IPS-15b (cell line): ENCODE measurements at regions not wholly inside any gene's neighbourhood (a gene's known extent, or its start where the extent isn't known, plus 50 kb on each side); places are given as distances from the start of the nearest gene placed in this dataset.

Experiments used
- H3K27me3 ChIP-seq: one replicate; pipeline ENCODE4 v1.6.1; 2013; ENCODE audit warnings: low read length; ENCODE audit not compliant: control insufficient read depth, insufficient read depth
- H3K36me3 ChIP-seq: one replicate; pipeline ENCODE4 v1.6.1; 2013; ENCODE audit warnings: low read length; ENCODE audit not compliant: control insufficient read depth, insufficient read depth
- H3K4me1 ChIP-seq: one replicate; pipeline ENCODE4 v1.6.1; 2013; ENCODE audit warnings: mild to moderate bottlenecking, low read length; ENCODE audit not compliant: control insufficient read depth, insufficient read depth
- H3K4me3 ChIP-seq: one replicate; pipeline ENCODE4 v1.5.1; 2013; ENCODE audit warnings: low read depth, low read length
- H3K9ac ChIP-seq: one replicate; pipeline ENCODE4 v1.6.1; 2013; ENCODE audit warnings: low read depth, mild to moderate bottlenecking, low read length
- H3K9me3 ChIP-seq: one replicate; pipeline ENCODE4 v1.6.1; 2013; ENCODE audit warnings: mild to moderate bottlenecking, low read length; ENCODE audit not compliant: control insufficient read depth, insufficient read depth

- H3K4me3 ChIP-seq: no peak overlapping the region
- no peaks in the 10 kb centered on the region for H3K36me3 ChIP-seq
- no peaks in the 10 kb centered on the region for H3K4me1 ChIP-seq
- H3K9me3 ChIP-seq: no peaks in the 10 kb centered on the region
- H3K27me3 ChIP-seq: no peaks in the 10 kb centered on the region
- H3K9ac ChIP-seq: no peak overlapping the region
Observed at GRCh38 chr12:90497923-90498545, 456.9 kb downstream of the CCER1 start.

GRCh38 chr12:90490355-90490754 is 464.6 kb downstream of the CCER1 start:
- Histone ChIP-seq H3K4me3 (no peak overlapping the region), H3K36me3 (no peaks in the 10 kb centered on the region), H3K27me3 (no peaks in the 10 kb centered on the region), H3K4me1 (no peaks in the 10 kb centered on the region), H3K9ac (no peak overlapping the region), H3K9me3 (peaks cover 8% of the 10 kb centered on the region)

GRCh38 chr12:90489141-90489540 is 465.8 kb downstream of the CCER1 start:
- H3K27me3 ChIP-seq: no peaks in the 10 kb centered on the region
- peaks cover 8% of the 10 kb centered on the region for H3K9me3 ChIP-seq
- no peak overlapping the region for H3K4me3 ChIP-seq
- H3K9ac ChIP-seq: no peak overlapping the region
- no peaks in the 10 kb centered on the region for H3K36me3 ChIP-seq
- no peaks in the 10 kb centered on the region for H3K4me1 ChIP-seq

GRCh38 chr12:90485560-90485959 is 469.4 kb downstream of the CCER1 start:
- H3K27me3 ChIP-seq: no peaks in the 10 kb centered on the region
- H3K9ac ChIP-seq: no peak overlapping the region
- H3K9me3 ChIP-seq: peaks cover 2% of the 10 kb centered on the region
- no peaks in the 10 kb centered on the region for H3K4me1 ChIP-seq
- H3K4me3 ChIP-seq: no peak overlapping the region
- no peaks in the 10 kb centered on the region for H3K36me3 ChIP-seq

- Histone ChIP-seq H3K27me3 (no peaks in the 10 kb centered on the region), H3K9ac (no peak overlapping the region), H3K9me3 (no peaks in the 10 kb centered on the region), H3K4me3 (no peak overlapping the region), H3K36me3 (no peaks in the 10 kb centered on the region), H3K4me1 (no peaks in the 10 kb centered on the region)
Observed at GRCh38 chr12:90484094-90484493, 470.9 kb downstream of the CCER1 start.

- no peak overlapping the region for H3K4me3 ChIP-seq
- no peaks in the 10 kb centered on the region for H3K9me3 ChIP-seq
Observed at GRCh38 chr12:90481748-90482147, 473.2 kb downstream of the CCER1 start.

GRCh38 chr12:90479237-90479636 is 475.7 kb downstream of the CCER1 start:
- H3K36me3 ChIP-seq: no peaks in the 10 kb centered on the region
- H3K9ac ChIP-seq: no peak overlapping the region
- no peaks in the 10 kb centered on the region for H3K27me3 ChIP-seq
- H3K4me3 ChIP-seq: no peak overlapping the region
- no peaks in the 10 kb centered on the region for H3K4me1 ChIP-seq
- H3K9me3 ChIP-seq: no peaks in the 10 kb centered on the region

More at GRCh38 chr12:90481748-90482147, 473.2 kb downstream of the CCER1 start:
- no peaks in the 10 kb centered on the region for H3K4me1 ChIP-seq
- no peaks in the 10 kb centered on the region for H3K27me3 ChIP-seq
- no peaks in the 10 kb centered on the region for H3K36me3 ChIP-seq
- no peak overlapping the region for H3K9ac ChIP-seq

GRCh38 chr12:90473831-90474230 is 481.1 kb downstream of the CCER1 start:
- no peaks in the 10 kb centered on the region for H3K9me3 ChIP-seq
- no peak overlapping the region for H3K4me3 ChIP-seq
- no peak overlapping the region for H3K9ac ChIP-seq
- H3K27me3 ChIP-seq: no peaks in the 10 kb centered on the region
- H3K36me3 ChIP-seq: no peaks in the 10 kb centered on the region
- H3K4me1 ChIP-seq: no peaks in the 10 kb centered on the region

- Histone ChIP-seq H3K36me3 (no peaks in the 10 kb centered on the region), H3K4me1 (no peaks in the 10 kb centered on the region), H3K9me3 (no peaks in the 10 kb centered on the region)
Observed at GRCh38 chr12:90460681-90461080, 494.3 kb downstream of the CCER1 start.

GRCh38 chr12:90456248-90456647 is 498.7 kb downstream of the CCER1 start:
- Histone ChIP-seq H3K9ac (no peak overlapping the region), H3K27me3 (no peaks in the 10 kb centered on the region)

More at GRCh38 chr12:90460681-90461080, 494.3 kb downstream of the CCER1 start:
- Histone ChIP-seq H3K4me3 (no peak overlapping the region), H3K9ac (no peak overlapping the region), H3K27me3 (no peaks in the 10 kb centered on the region)

GRCh38 chr12:90455756-90456155 is 499.2 kb downstream of the CCER1 start:
- Histone ChIP-seq H3K36me3 (no peaks in the 10 kb centered on the region), H3K4me3 (no peak overlapping the region), H3K4me1 (no peaks in the 10 kb centered on the region), H3K9me3 (no peaks in the 10 kb centered on the region), H3K9ac (no peak overlapping the region), H3K27me3 (no peaks in the 10 kb centered on the region)

More at GRCh38 chr12:90456248-90456647, 498.7 kb downstream of the CCER1 start:
- H3K4me1 ChIP-seq: no peaks in the 10 kb centered on the region
- no peaks in the 10 kb centered on the region for H3K36me3 ChIP-seq
- H3K4me3 ChIP-seq: no peak overlapping the region
- H3K9me3 ChIP-seq: no peaks in the 10 kb centered on the region

- no peaks in the 10 kb centered on the region for H3K27me3 ChIP-seq
- no peak overlapping the region for H3K4me3 ChIP-seq
- no peaks in the 10 kb centered on the region for H3K36me3 ChIP-seq
- no peaks in the 10 kb centered on the region for H3K4me1 ChIP-seq
- H3K9me3 ChIP-seq: no peaks in the 10 kb centered on the region
- H3K9ac ChIP-seq: no peak overlapping the region
Observed at GRCh38 chr12:90449611-90450010, 505.4 kb downstream of the CCER1 start.
